Endodermal cell (in vitro differentiated cells): ENCODE measurements at regions not wholly inside any gene's neighbourhood (a gene's known extent, or its start where the extent isn't known, plus 50 kb on each side); places are given as distances from the start of the nearest gene placed in this dataset.

Experiments used
- DNase-seq: peaks from one replicate; pipeline ENCODE4 v3.0.0-alpha.2; 2017
- H3K27ac ChIP-seq: 2 replicates; pipeline ENCODE4 v1.5.1; 2013; ENCODE audit warnings: mild to moderate bottlenecking, low read depth, low read length, moderate library complexity
- H3K27me3 ChIP-seq: 2 replicates; pipeline ENCODE4 v1.6.1; 2013; ENCODE audit warnings: mild to moderate bottlenecking, low read length, moderate library complexity; ENCODE audit not compliant: insufficient read depth, control insufficient read depth, poor library complexity, severe bottlenecking
- H3K36me3 ChIP-seq: 2 replicates; pipeline ENCODE4 v1.7.0; 2013; ENCODE audit warnings: mild to moderate bottlenecking, low read length, moderate library complexity; ENCODE audit not compliant: control insufficient read depth, insufficient read depth
- H3K4me1 ChIP-seq: one replicate; pipeline ENCODE4 v1.7.0; 2013; ENCODE audit warnings: low read length; ENCODE audit not compliant: control insufficient read depth, insufficient read depth
- H3K4me3 ChIP-seq: 2 replicates; pipeline ENCODE4 v1.5.1; 2013; ENCODE audit warnings: mild to moderate bottlenecking, low read length, moderate library complexity
- H3K9ac ChIP-seq: 2 replicates; pipeline ENCODE4 v1.6.1; 2013; ENCODE audit warnings: mild to moderate bottlenecking, low read length, moderate library complexity; ENCODE audit not compliant: poor library complexity, severe bottlenecking; ENCODE audit errors: extremely low read depth
- H3K9me3 ChIP-seq: 2 replicates; pipeline ENCODE4 v1.6.1; 2013; ENCODE audit warnings: mild to moderate bottlenecking, low read length, moderate library complexity; ENCODE audit not compliant: control insufficient read depth
- H3K27ac Mint-ChIP-seq: 2 replicates; pipeline ENCODE4 v1.8.0; 2020; ENCODE audit warnings: mixed read lengths
- H3K27me3 Mint-ChIP-seq: 2 replicates; pipeline ENCODE4 v1.8.0; 2021; ENCODE audit warnings: mild to moderate bottlenecking, mixed read lengths; ENCODE audit not compliant: insufficient read depth
- H3K36me3 Mint-ChIP-seq: 2 replicates; pipeline ENCODE4 v1.8.0; 2020; ENCODE audit warnings: low read depth, mixed read lengths
- H3K4me1 Mint-ChIP-seq: 2 replicates; pipeline ENCODE4 v1.8.0; 2020; ENCODE audit warnings: mixed read lengths
- H3K4me3 Mint-ChIP-seq: 2 replicates; pipeline ENCODE4 v1.8.0; 2020; ENCODE audit warnings: mild to moderate bottlenecking, moderate library complexity, mixed read lengths
- H3K9me3 Mint-ChIP-seq: 2 replicates; pipeline ENCODE4 v1.8.0; 2020; ENCODE audit warnings: mild to moderate bottlenecking, mixed read lengths
- CTCF ChIP-seq: fragments of 200-600 bp; sonication (generic); conservative IDR thresholded peaks from 2 replicates; pipeline ENCODE4 v1.5.0; 2021; ENCODE audit warnings: antibody characterized with exemption, mild to moderate bottlenecking
- WGBS, 2 experiments: methylation state at CpG; one replicate each; pipeline versions ENCODE4 v1.1.5 to v1.1.7; 2013; ENCODE audit warnings: missing lambda C conversion rate in 2 of 2, mixed read lengths in 1 of 2; ENCODE audit not compliant: insufficient coverage in 1 of 2, insufficient read length in 1 of 2; 5-methylcytosine and 5-hydroxymethylcytosine counted together

GRCh38 chr13:34308725-34309124 is 490.8 kb downstream of the RFC3 start:
- no peaks in the 10 kb centered on the region for H3K27me3 ChIP-seq
- H3K4me3 Mint-ChIP-seq = no peak overlapping the region
- H3K36me3 Mint-ChIP-seq = no peaks in the 10 kb centered on the region
- H3K4me1 Mint-ChIP-seq = peaks cover 4% of the 10 kb centered on the region
- no peaks in the 10 kb centered on the region for H3K27me3 Mint-ChIP-seq
- H3K9me3 Mint-ChIP-seq = no peaks in the 10 kb centered on the region
- H3K36me3 ChIP-seq = no peaks in the 10 kb centered on the region
- no peak overlapping the region for H3K27ac ChIP-seq
- H3K4me3 ChIP-seq = no peak overlapping the region
- no peak overlapping the region for H3K9ac ChIP-seq
- 93% methylated on average over 1 of the region's 1 CpG; no CpG with 5 or more reads in 1 of the 2 experiments for WGBS, 2 experiments
- H3K9me3 ChIP-seq = no peaks in the 10 kb centered on the region
- no peaks in the 10 kb centered on the region for H3K4me1 ChIP-seq
- no peak for DNase-seq
- H3K27ac Mint-ChIP-seq = no peak overlapping the region
- TF ChIP-seq CTCF = no peak

DNA sequence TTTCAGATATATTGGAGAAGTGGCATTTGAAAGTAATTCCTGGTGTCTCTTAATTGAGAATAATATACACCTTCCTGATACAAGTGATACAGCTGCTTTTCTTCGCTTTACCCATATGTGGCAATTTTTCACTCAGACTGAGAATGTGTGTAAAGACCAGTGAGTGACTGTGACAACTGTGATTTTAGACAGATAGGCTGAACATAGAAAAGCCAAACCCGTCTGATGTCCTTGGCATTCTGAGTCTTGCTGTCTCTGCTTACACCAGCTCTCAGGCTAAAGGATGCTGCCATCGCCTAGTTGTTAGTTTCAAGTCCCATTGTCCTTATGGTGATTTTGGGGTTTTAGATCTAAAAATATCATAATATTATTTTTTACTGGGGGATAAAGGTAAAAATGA is 492.6 kb downstream of the RFC3 start:
- Histone ChIP-seq H3K27me3 (no peaks in the 10 kb centered on the region), H3K4me1 (no peaks in the 10 kb centered on the region), H3K4me3 (no peak overlapping the region), H3K27ac (no peak overlapping the region), H3K36me3 (no peaks in the 10 kb centered on the region), H3K9me3 (no peaks in the 10 kb centered on the region), H3K9ac (no peak overlapping the region)
- no peaks in the 10 kb centered on the region for H3K36me3 Mint-ChIP-seq
- H3K4me1 Mint-ChIP-seq = peaks cover 4% of the 10 kb centered on the region
- DNase-seq = no peak
- no peaks in the 10 kb centered on the region for H3K9me3 Mint-ChIP-seq
- no peak overlapping the region for H3K4me3 Mint-ChIP-seq
- H3K27ac Mint-ChIP-seq = no peak overlapping the region
- H3K27me3 Mint-ChIP-seq = no peaks in the 10 kb centered on the region
- WGBS, 2 experiments = 90% methylated on average over 2 of the region's 3 CpGs; no CpG with 5 or more reads in 1 of the 2 experiments
- TF ChIP-seq CTCF = no peak

- Mint-ChIP-seq H3K4me3 (no peak overlapping the region), H3K9me3 (no peaks in the 10 kb centered on the region), H3K4me1 (peaks cover 4% of the 10 kb centered on the region), H3K36me3 (no peaks in the 10 kb centered on the region), H3K27me3 (no peaks in the 10 kb centered on the region), H3K27ac (no peak overlapping the region)
- no peak overlapping the region for H3K27ac ChIP-seq
- no peak overlapping the region for H3K9ac ChIP-seq
- H3K9me3 ChIP-seq = no peaks in the 10 kb centered on the region
- H3K4me3 ChIP-seq = no peak overlapping the region
- H3K27me3 ChIP-seq = no peaks in the 10 kb centered on the region
- TF ChIP-seq CTCF = no peak
- H3K36me3 ChIP-seq = no peaks in the 10 kb centered on the region
- no peaks in the 10 kb centered on the region for H3K4me1 ChIP-seq
- DNase-seq = no peak
Measured at GRCh38 chr13:34311251-34311650, 493.3 kb downstream of the RFC3 start.
